Epithelial cell of prostate (primary cell): ENCODE measurements at regions not wholly inside any gene's neighbourhood (a gene's known extent, or its start where the extent isn't known, plus 50 kb on each side); places are given as distances from the start of the nearest gene placed in this dataset.
"Not testable (repeated sequence)": the region's sequence is repeated elsewhere in the genome, so short reads cannot be mapped to it uniquely, and the experiment has no call there.

Experiments used
- DNase-seq: peaks from one replicate; pipeline ENCODE4 v3.0.0-alpha.2; 2011; ENCODE audit warnings: low read depth, low spot score
- H3K27ac ChIP-seq: fragments of 450-650 bp; 2 replicates; pipeline ENCODE4 v1.5.1; 2017; ENCODE audit warnings: mild to moderate bottlenecking

DNA sequence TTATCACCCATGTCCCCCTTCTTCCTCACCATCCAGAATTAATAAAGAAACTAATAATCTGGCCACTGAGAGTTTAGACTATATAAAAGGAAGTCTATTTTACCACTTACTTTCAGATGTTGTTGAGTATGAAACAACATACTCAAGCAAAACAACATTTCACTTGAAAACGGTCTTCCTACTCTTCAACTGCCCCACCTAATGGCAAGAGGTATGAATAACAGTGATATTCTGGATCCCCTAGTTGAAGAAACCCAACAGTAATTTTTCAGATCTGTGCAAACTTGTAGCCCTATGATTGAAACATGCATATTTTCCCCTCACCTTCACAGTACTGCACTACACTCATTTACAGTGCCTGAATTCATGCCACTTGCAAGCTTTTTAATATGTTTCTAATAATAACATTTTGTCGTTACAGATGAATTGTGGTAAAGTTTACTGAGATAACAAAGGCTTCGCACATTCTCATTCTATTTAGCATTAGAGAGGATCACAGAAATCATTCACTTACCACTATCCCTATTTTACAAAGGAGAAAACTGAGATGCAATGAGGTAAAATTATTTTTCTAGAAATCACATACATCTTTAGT, 267.9 kb upstream of the PDE4D start:
- no peak overlapping the region for H3K27ac ChIP-seq
- DNase-seq, result no peak

DNA sequence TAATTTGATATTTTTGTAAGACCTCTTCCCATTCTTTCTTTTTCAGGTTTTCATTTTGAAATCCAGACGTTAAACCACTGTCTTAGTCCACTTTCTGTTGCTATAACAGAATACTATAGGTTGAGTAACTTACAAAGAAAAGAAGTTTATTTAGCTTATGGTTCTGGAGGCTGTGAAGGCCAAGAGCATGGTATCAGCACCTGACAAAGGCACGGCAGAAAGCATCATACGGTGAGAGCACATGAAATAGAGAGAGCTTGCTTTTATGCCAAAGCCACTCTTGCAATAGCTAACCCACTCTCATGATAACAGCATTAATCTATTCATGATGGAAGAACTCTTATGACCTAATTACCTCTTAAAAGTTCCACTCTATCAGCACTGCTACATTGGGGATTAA, 255.6 kb upstream of the PDE4D start:
- H3K27ac ChIP-seq, result no peak overlapping the region
- DNase-seq, result no peak

DNA sequence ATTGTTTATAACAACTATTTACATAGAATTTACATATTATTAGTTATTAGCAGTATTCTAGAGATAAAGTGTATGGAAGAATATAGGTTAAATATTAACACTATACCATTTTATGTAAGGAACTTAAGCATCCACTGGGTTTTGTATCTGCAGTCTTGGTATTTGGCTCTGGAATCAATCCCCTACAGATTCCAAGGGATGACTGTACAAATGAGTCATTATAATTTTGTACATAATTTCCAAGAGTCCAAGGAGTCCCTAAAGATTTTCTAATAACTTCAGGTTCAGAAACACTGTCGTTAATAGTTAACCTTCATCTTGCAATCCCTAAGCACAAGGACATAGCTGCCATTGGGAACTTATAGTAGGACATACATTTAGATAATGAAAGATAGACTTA, 254.8 kb upstream of the PDE4D start:
- H3K27ac ChIP-seq, result no peak overlapping the region
- DNase-seq, result no peak

DNA sequence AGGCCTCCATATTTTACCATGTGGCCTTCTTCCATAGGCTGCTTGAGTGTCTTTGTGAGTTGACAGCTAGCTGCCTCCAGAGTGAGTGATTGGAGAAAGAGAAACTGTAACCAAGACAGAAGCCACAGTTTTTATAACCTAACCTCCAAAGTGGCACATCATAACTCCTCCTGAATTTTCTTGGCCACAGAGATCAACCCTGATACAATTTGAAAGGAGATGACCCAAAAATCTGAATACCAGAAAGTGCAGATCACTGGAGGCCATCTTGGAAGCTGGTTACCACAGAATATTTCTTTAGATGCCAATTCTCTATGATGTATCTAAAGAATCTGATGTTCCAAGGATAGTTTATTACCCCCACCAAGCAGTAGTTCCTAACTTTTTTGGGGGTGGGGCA, 254.3 kb upstream of the PDE4D start:
- DNase-seq, result no peak
- no peak overlapping the region for H3K27ac ChIP-seq

DNA sequence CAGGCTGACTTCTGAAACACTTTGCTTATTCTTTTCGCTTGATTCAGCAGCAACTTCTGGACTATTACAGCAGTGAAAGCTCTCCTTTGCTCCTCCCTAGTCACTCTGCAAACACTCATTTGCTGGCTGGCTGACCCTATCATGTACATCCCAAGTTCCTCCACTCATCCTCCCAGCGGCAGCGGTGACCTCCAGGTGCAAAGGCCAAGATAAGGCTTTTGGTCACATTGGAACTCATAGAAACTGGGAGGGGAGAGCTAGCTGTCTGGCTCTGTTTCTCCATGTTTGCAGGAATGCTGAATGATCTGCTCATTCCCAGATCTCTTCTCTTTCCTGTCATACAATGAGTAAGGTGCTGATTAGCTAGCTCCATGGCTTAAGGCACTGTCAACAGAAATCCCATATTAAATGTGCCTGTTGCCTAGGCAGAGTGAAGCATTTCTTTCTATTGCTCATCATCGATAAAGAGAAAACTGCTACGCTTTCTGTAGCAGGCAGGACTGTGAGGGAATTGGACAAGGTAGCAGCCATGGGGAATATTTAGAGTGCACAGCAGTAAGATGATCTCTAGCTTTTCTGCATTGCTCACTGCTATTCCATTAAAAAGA, 250.5 kb upstream of the PDE4D start:
- no peak overlapping the region for H3K27ac ChIP-seq
- DNase-seq, result no peak

DNA sequence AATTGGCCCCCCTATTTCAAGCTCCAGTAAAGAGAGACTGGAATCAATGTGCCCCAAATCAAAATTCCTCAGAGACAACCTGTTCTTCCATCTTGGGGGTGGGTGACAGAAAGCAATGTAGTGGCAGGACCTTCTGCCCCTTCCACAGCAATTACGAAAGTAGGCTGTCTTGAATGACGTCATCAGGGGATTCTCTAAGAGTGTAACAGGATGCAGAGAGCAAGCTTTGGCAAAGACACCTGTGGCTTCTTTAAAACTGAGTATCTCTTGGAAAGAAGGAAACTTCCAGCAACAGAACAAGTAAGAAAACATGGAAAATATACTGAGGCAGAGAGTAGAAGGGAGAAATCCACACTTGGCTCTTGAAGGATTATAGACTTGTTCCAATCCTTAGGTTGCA, 247.6 kb upstream of the PDE4D start:
- no peak overlapping the region for H3K27ac ChIP-seq
- DNase-seq, result no peak

DNA sequence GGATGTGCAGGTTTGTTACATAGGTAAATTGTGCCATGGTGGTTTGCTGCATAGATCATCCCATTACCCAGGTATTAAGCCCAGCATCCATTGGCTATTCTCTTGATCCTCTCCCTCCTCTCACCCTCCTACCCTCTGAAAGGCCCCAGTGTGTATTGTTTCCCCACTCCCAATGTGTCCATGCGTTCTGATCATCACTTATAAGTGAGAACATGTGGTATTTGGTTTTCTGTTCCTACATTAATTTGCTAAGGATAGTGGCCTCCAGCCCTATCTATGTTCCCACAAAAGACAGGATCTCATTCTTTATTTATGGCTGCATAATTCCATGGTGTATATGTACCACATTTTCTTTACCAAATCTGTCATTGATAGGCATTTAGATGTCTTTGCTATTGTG, 243.3 kb upstream of the PDE4D start:
- no peak overlapping the region for H3K27ac ChIP-seq
- DNase-seq, result no peak

DNA sequence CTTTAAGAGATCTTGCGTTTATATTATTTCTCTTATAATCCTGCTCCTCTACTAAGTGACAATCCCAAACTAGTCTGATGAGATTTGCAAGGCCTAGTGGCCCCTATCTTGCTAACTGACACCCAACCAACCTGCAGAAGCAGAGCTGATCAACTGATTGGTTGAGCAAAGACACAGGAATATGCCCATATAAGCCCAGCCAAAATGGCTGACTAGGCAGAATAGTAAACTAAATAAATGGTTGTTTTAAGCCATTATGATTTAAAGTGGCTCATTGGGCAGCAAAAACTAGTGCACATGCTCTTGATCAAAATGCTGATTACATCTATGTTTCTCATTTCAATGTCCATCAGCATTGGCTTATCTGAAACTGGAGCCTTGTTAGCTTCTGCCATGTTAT, 238.0 kb upstream of the PDE4D start:
- DNase-seq, result no peak
- no peak overlapping the region for H3K27ac ChIP-seq

DNA sequence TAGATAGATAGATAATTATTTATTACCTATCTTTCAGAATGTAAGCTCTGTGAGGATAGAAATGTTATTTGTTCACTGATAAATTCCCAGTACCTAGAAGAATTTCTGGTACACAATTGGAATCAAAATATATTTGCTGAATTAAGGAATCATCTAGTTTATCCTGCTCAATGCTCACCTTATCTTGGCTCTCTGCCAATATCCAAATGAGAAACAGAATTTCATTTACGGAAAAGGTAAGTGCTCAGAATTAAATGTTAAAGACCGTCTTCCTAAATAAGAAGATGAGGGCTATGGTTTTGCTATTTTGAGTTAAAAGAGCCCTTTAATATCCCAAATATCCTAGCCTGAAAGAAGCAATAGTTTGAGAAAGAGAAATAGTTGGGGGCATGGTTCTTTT, 232.1 kb upstream of the PDE4D start:
- H3K27ac ChIP-seq, result no peak overlapping the region
- no peak for DNase-seq

DNA sequence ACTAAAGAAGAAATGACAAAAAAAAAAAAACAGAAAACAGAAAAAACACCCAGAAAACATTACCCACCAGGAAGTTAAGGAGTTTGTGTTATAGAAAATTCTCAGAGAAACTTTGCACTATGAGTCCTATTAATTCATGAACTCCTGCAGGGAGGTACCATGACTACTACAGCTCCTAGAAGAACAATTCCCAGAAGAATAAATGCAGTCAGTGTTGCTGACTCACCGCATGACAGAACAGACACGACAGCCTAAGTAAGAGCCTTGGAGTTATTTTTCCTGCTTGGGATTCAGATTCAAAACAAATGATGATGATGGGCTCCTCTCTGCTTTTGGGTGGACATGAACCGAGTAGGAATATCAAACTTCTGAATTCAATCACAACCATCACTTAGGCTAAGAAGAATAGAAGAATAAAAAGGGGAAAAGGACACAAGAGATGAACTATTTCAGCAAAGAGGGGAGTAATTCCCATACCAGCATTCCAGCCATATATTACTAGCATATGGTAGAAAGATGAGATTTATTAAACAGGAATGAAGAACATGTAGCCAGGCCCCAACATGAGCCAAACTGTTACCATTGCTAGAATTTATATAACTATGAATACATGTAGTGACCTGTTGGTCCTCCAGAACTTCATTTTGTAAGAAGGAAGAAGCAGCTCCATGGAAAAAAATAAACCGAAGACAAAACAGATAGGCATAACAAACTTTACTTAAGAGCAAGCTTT, 209.6 kb upstream of the PDE4D start:
- DNase-seq, result peak; percentile 33
- peak overlapping the region; percentile 54 for H3K27ac ChIP-seq

DNA sequence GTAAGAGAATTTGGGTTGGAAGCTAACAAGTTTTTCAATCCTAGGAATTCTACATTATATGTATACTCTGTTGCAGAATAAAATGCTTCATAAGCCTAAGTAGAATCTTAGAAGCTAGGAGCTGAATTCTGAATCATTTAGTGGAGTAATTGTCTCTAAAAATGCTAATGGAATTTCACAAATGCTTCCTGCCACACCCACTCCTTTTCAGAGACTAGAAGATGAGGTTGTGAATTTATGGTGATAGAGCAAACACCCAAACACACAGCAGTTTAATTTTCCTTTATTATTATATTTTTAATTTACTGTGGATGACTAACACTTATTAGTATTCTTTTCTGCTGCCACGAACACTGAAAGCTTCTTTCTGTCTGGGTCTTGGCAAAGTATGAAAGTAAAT, 208.0 kb upstream of the PDE4D start:
- no peak for DNase-seq
- no peak overlapping the region for H3K27ac ChIP-seq

DNA sequence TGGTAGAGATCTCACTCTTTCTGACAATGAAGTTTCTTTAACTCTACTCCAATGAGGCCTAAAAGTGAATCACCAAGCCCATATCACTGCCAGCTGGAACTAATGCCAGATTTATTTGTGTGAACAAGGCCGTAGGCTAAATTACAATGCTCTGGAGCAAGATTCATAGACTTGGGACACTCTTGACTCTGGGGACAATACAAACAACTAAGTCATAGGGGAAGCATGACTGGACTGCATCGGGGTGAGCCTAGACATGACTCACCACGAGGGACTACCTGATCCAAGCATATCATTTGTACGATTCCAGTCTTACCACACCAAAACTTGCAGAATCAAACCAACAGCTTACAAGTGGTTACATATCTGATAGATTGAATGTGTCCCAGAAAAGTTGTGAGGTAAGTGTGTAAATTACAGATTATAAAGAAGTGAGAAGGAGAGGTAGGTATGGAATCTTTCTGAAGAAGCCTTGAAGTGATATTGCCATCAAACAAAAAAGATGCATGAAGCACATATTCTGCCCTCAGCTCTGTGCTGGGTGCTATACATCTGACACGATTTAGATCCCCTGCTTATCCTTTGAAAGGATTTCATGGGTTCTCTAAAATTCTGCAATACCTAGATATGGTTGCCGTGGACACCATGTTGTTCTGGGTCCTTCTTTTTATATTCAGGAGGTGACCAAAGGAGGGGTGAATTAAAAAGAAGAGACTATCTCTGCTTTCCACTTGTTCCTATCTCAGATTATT, 199.3 kb upstream of the PDE4D start:
- H3K27ac ChIP-seq, result peak overlapping the region; percentile 34
- DNase-seq, result peak; percentile 80

DNA sequence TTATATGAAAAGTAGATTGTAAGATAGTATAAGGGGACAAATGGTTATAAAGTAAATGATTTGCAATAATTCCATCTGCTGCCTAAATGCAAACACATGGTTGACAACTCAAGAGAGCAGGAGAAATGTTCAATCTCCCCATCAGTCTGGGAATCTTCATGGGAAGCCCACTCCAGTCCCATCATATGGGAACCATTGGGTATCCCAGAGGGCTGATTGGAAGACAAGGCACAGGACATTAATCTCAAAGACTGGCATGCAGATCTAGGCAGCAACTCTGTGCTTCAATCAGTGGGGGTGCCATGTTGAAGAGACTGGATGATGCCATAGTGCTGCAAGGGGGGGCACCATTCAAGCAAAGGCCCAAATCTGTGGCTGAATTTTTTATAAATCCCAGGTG, 193.1 kb upstream of the PDE4D start:
- no peak for DNase-seq
- no peak overlapping the region for H3K27ac ChIP-seq

DNA sequence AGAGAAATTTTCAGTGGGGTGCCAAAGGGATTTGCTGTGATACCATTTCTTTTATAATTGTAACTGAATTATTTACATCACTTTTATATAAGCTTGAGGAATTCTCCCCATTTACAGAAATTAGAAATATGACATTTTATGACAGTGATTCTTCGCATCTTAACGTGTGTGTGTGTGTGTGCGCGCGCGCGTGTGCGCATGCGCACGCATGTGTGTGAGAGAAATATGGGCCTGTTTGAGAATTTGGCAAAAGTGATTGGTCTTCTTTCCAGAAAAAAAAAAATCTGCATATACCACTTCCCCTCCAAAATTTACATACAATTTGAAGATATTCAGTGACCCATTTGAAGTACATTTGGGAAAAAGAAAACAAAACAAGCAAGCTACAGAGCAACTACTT, 190.7 kb upstream of the PDE4D start:
- no peak for DNase-seq
- H3K27ac ChIP-seq, result no peak overlapping the region

DNA sequence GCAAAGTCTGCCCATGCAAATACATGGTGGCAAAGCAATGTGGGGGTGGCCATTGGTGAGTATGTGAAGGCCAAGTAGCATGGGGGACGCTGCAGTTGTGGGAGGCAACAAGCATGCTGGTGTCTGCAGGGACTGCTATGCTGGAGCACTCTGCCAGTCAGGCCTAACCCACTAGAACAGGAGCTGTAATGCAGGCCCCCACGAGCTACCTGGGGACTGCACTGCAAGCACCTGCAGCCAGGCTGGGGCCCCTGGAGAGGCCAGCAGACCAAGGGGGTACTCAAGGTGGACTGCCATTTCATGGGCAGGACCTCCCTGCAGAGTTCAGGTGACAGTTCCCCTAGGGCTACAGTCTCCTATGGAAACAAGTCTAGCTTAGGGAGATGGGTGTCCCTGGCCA, 183.8 kb upstream of the PDE4D start:
- H3K27ac ChIP-seq, result no peak overlapping the region
- DNase-seq, result no peak

DNA sequence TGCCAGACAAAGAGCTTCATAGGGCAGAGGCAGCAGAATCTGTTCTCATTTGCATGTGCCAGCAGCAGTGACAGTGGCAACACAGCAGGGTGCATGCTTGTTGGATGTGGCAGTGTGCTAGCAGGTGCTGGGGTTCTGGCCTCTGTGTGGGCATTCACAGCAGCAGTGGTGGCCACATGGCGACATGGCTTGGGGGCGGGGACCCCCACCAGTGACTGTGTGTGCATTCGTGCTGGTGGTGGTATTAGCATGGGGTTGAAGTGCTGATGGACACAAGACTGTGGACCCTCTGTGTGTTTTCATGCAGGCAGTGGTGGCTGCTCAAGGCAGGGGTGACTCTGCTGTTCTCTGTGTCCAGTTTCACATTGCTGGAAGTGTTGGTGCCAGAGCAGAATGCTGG, 183.2 kb upstream of the PDE4D start:
- no peak overlapping the region for H3K27ac ChIP-seq
- no peak for DNase-seq

DNA sequence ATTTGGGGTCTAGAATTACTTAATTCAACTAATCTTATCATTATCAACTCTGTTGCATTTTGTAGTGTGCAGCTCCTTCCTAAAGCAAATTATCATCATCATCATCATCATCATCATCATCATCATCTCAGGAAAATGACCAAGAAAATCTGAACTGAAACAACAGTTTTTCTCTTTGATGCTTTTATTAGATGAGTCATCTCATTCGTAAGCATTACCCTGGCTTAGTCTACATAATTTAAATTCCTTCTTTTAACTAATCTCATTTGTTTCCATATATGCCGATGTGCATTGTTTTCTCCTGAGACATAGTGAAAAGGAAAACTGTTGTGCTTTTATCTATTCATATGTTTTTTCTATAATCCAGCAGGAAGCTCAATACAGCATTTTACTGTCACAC, 173.0 kb upstream of the PDE4D start:
- H3K27ac ChIP-seq, result no peak overlapping the region
- DNase-seq, result no peak

DNA sequence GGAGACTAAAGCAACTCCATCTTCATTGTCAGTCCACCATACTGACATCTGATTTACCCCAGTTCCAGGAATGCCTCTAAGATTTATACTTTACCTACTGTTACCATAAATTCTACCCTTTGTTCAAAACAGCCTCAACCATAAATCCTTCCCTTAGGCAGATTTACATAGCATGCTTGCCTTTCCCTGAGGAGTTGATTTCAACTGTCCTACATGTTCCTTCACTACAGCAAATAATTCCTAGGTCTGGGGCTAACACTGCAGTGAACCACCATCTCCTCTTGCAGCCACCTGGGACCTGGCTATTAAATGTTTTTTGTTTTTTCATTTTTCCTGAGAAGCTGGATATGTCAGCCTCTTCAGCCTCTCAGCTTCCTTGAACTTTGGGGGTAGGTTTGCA, 166.9 kb upstream of the PDE4D start:
- no peak for DNase-seq
- no peak overlapping the region for H3K27ac ChIP-seq

DNA sequence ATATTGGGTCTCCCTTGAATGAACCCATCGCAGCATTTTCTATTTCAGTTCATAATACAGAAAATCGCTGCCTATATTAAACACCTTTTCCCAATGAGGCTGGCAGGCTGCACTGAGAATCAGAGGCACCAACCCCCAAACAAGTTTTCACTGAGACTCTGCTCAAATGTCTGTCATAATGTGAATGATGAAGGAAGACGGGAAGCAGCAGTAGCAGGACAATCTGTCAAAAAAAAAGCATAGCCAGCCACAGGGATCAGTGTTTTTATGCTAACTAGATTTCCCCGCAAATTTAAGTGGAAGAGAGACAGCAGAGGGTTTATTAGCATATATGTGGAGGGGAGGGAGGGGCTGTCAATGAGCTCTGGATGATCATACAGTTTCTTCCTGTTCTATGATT, 162.7 kb upstream of the PDE4D start:
- DNase-seq, result no peak
- H3K27ac ChIP-seq, result no peak overlapping the region

DNA sequence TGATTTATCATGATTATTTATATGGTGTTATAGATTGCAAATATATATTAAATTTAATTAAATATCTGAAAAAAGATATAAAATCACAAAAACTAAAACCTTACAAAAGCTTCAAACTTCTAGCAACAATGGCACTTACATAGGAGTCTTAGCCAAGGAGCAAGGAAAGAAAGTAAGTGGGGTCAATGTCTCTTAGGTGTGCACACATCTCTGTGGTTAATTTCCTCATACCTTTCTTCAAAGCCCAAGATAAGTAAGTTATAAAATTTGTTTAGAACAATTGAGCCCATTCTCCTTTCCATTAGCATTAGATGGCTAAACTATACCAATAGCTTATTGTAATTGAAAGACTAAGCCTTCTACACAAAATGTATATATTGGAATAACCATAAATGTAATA, 161.6 kb upstream of the PDE4D start:
- no peak for DNase-seq
- no peak overlapping the region for H3K27ac ChIP-seq

DNA sequence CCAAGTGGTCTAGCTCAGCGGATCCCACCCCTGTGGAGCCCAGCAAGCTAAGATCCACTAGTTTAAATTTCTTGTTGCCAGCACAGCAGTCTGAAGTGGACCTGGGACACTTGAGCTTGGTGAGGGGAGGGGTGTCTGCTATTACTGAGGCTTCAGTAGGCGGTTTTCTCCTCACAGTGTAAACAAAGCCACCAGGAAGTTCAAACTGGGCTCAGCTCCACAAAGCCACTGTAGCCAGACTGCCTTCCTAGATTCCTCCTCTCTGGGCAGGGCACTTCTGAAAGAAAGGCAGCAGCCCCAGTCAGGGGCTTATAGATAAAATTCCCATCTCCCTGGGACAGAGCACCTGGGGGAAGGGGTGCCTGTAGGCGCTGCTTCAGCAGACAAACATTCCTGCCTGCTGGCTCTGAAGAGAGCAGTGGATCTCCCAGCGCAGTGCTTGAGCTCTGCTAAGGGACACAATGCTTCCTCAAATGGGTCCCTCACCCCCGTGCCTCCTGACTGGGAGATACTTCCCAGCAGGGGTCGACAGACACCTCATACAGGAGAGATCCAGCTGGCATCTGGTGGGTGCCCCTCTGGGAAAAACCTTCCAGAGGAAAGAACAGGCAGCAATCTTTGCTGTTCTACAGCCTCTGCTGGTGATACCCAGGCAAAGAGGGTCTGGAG, 148.6 kb upstream of the PDE4D start:
- not testable (repeated sequence) for DNase-seq

More for the DNA sequence above, 148.6 kb upstream of the PDE4D start:
- not testable (repeated sequence) for H3K27ac ChIP-seq
